ENCODE measurements at regions not wholly inside any gene's neighbourhood (a gene's known extent, or its start where the extent isn't known, plus 50 kb on each side); places are given as distances from the start of the nearest gene placed in this dataset.

- Histone ChIP-seq H3K27ac (no peak overlapping the region), H3K27me3 (ENCODE audit: insufficient read depth, low read depth) (no peaks in the 10 kb centered on the region), H2AFZ (ENCODE audit: low read depth) (no peak overlapping the region), H3K4me2 (no peak overlapping the region), H4K20me1 (ENCODE audit: insufficient read depth) (no peaks in the 10 kb centered on the region), H3K36me3 (ENCODE audit: insufficient read depth) (no peaks in the 10 kb centered on the region), H3K79me2 (ENCODE audit: insufficient read depth, low read depth) (no peaks in the 10 kb centered on the region), H3K4me3 (IDR thresholded peaks at IDR 0.05; ENCODE audit: insufficient read depth, low read depth, low read length) (no peak overlapping the region), H3K4me1 (ENCODE audit: low read depth, poor library complexity, severe bottlenecking) (no peaks in the 10 kb centered on the region), H3K9ac (no peak overlapping the region)
- no peak for TF ChIP-seq CTCF (conservative IDR thresholded peaks at IDR 0.05; ENCODE audit: low read depth, low read length)
These were observed 184.7 kb upstream of the RALGAPA2 start for GRCh38 chr20:20897145-20897544.

GRCh38 chr20:20896606-20897005 lies 184.2 kb upstream of the RALGAPA2 start:
- Histone ChIP-seq H3K79me2 (ENCODE audit: insufficient read depth, low read depth) (no peaks in the 10 kb centered on the region), H4K20me1 (ENCODE audit: insufficient read depth) (no peaks in the 10 kb centered on the region), H3K27me3 (ENCODE audit: insufficient read depth, low read depth) (no peaks in the 10 kb centered on the region), H3K4me2 (no peak overlapping the region), H2AFZ (ENCODE audit: low read depth) (no peak overlapping the region), H3K4me3 (IDR thresholded peaks at IDR 0.05; ENCODE audit: insufficient read depth, low read depth, low read length) (no peak overlapping the region), H3K27ac (no peak overlapping the region), H3K36me3 (ENCODE audit: insufficient read depth) (no peaks in the 10 kb centered on the region), H3K4me1 (ENCODE audit: low read depth, poor library complexity, severe bottlenecking) (no peaks in the 10 kb centered on the region), H3K9ac (no peak overlapping the region)
- TF ChIP-seq CTCF (conservative IDR thresholded peaks at IDR 0.05; ENCODE audit: low read depth, low read length), result no peak

- H4K20me1 ChIP-seq (ENCODE audit: insufficient read depth), result no peaks in the 10 kb centered on the region
- no peaks in the 10 kb centered on the region for H3K4me1 ChIP-seq (ENCODE audit: low read depth, poor library complexity, severe bottlenecking)
- H3K27me3 ChIP-seq (ENCODE audit: insufficient read depth, low read depth), result no peaks in the 10 kb centered on the region
- no peaks in the 10 kb centered on the region for H3K79me2 ChIP-seq (ENCODE audit: insufficient read depth, low read depth)
- H2AFZ ChIP-seq (ENCODE audit: low read depth), result no peak overlapping the region
- H3K4me2 ChIP-seq, result no peak overlapping the region
- no peak for TF ChIP-seq CTCF (conservative IDR thresholded peaks at IDR 0.05; ENCODE audit: low read depth, low read length)
- no peaks in the 10 kb centered on the region for H3K36me3 ChIP-seq (ENCODE audit: insufficient read depth)
- no peak overlapping the region for H3K4me3 ChIP-seq (IDR thresholded peaks at IDR 0.05; ENCODE audit: insufficient read depth, low read depth, low read length)
- no peak overlapping the region for H3K9ac ChIP-seq
- no peak overlapping the region for H3K27ac ChIP-seq
These were observed 183.1 kb upstream of the RALGAPA2 start for GRCh38 chr20:20895537-20895936.

- no peaks in the 10 kb centered on the region for H3K36me3 ChIP-seq (ENCODE audit: insufficient read depth)
- no peaks in the 10 kb centered on the region for H3K79me2 ChIP-seq (ENCODE audit: insufficient read depth, low read depth)
- H3K4me2 ChIP-seq, result no peak overlapping the region
- no peaks in the 10 kb centered on the region for H3K27me3 ChIP-seq (ENCODE audit: insufficient read depth, low read depth)
- H3K27ac ChIP-seq, result no peak overlapping the region
- no peaks in the 10 kb centered on the region for H4K20me1 ChIP-seq (ENCODE audit: insufficient read depth)
- no peak for TF ChIP-seq CTCF (conservative IDR thresholded peaks at IDR 0.05; ENCODE audit: low read depth, low read length)
- H3K4me1 ChIP-seq (ENCODE audit: low read depth, poor library complexity, severe bottlenecking), result no peaks in the 10 kb centered on the region
- no peak overlapping the region for H3K4me3 ChIP-seq (IDR thresholded peaks at IDR 0.05; ENCODE audit: insufficient read depth, low read depth, low read length)
- no peak overlapping the region for H2AFZ ChIP-seq (ENCODE audit: low read depth)
- no peak overlapping the region for H3K9ac ChIP-seq
These were observed 182.3 kb upstream of the RALGAPA2 start for GRCh38 chr20:20894753-20895152.

GRCh38 chr20:20894280-20894679 lies 181.8 kb upstream of the RALGAPA2 start:
- no peaks in the 10 kb centered on the region for H3K4me1 ChIP-seq (ENCODE audit: low read depth, poor library complexity, severe bottlenecking)
- no peak overlapping the region for H3K4me2 ChIP-seq
- no peak overlapping the region for H3K9ac ChIP-seq
- no peaks in the 10 kb centered on the region for H3K79me2 ChIP-seq (ENCODE audit: insufficient read depth, low read depth)
- TF ChIP-seq CTCF (conservative IDR thresholded peaks at IDR 0.05; ENCODE audit: low read depth, low read length), result no peak
- H3K36me3 ChIP-seq (ENCODE audit: insufficient read depth), result no peaks in the 10 kb centered on the region
- H2AFZ ChIP-seq (ENCODE audit: low read depth), result no peak overlapping the region
- H4K20me1 ChIP-seq (ENCODE audit: insufficient read depth), result no peaks in the 10 kb centered on the region
- no peak overlapping the region for H3K4me3 ChIP-seq (IDR thresholded peaks at IDR 0.05; ENCODE audit: insufficient read depth, low read depth, low read length)
- no peaks in the 10 kb centered on the region for H3K27me3 ChIP-seq (ENCODE audit: insufficient read depth, low read depth)
- no peak overlapping the region for H3K27ac ChIP-seq
